HEK293T (cell line): ENCODE measurements at regions not wholly inside any gene's neighbourhood (a gene's known extent, or its start where the extent isn't known, plus 50 kb on each side); places are given as distances from the start of the nearest gene placed in this dataset.

Experiments
- ARNT ChIP-seq: fragments of 450-650 bp; IDR thresholded peaks from 2 replicates; pipeline ENCODE4 v1.6.1; 2017; ENCODE audit warnings: mild to moderate bottlenecking
- BHLHE40 ChIP-seq: fragments of 450-650 bp; IDR thresholded peaks from 2 replicates; pipeline ENCODE4 v1.6.1; 2016; ENCODE audit warnings: mild to moderate bottlenecking, moderate library complexity, borderline replicate concordance
- ELF4 ChIP-seq: fragments of 450-650 bp; IDR thresholded peaks from 2 replicates; pipeline ENCODE4 v1.6.1; 2017; ENCODE audit warnings: antibody characterized with exemption
- FOXA1 ChIP-seq: fragments of 450-650 bp; IDR thresholded peaks from 2 replicates; pipeline ENCODE4 v1.6.1; 2016; ENCODE audit warnings: mild to moderate bottlenecking
- FOXK2 ChIP-seq: fragments of 450-650 bp; IDR thresholded peaks from 2 replicates; pipeline ENCODE4 v1.6.1; 2016; ENCODE audit warnings: mild to moderate bottlenecking
- L3MBTL2 ChIP-seq: fragments of 450-650 bp; conservative IDR thresholded peaks from 2 replicates; pipeline ENCODE4 v1.6.1; 2016; ENCODE audit warnings: mild to moderate bottlenecking
- LEF1 ChIP-seq: fragments of 450-650 bp; IDR thresholded peaks from 2 replicates; pipeline ENCODE4 v1.6.1; 2017; ENCODE audit warnings: mild to moderate bottlenecking, borderline replicate concordance
- NFRKB ChIP-seq: fragments of 450-650 bp; IDR thresholded peaks from 2 replicates; pipeline ENCODE4 v1.6.1; 2016; ENCODE audit warnings: mild to moderate bottlenecking, moderate library complexity
- SUZ12 ChIP-seq: fragments of 450-650 bp; IDR thresholded peaks from 2 replicates; pipeline ENCODE4 v1.6.1; 2016; ENCODE audit warnings: mild to moderate bottlenecking
- TF ChIP-seq, protein P1 (sequence below): fragments of 450-650 bp; IDR thresholded peaks from 2 replicates; pipeline ENCODE4 v1.6.1; 2016

DNA sequence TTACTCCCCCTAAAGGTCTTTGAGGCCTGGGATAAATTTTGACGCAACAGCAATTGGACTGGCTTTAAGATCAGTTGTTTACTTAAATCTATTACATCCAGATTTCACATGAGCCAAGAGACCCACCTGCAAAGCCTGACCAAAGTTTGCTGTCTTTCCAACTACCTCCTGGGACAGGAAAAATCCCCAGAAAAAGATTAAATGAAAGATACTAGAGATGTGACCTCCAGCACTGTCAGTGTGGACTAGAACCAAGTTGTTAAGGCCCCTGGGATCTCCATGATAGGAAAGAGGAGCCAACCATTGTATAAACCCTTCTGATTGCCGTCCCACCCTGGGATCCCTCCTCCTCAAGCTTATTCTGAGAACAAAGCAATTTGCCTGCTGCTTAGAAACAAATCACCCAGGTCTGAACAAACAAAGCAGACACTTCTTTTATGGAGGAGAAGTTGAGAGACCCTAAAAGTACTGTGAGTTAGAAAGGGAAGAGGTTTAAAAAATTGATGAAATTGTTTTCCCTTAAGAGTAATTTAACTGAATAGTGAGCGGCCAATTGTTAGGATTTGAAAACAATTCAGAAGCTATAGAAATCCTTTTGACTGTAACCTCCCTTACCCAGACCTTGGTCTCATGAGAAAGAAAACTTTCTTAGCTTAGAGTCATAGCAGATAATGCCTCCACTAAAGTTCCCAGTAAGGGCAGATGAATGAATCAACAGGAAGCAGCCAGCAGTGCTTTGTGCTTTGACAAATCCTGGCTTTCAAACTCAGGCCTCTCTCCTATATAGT is 255.2 kb downstream of the TMEM167A start:
- TF ChIP-seq BHLHE40 (no peak), SUZ12 (no peak), ELF4 (no peak), FOXA1 (no peak), FOXK2 (no peak), L3MBTL2 (no peak), ARNT (no peak), NFRKB (no peak), LEF1 (no peak)
- TF ChIP-seq, protein P1, sequence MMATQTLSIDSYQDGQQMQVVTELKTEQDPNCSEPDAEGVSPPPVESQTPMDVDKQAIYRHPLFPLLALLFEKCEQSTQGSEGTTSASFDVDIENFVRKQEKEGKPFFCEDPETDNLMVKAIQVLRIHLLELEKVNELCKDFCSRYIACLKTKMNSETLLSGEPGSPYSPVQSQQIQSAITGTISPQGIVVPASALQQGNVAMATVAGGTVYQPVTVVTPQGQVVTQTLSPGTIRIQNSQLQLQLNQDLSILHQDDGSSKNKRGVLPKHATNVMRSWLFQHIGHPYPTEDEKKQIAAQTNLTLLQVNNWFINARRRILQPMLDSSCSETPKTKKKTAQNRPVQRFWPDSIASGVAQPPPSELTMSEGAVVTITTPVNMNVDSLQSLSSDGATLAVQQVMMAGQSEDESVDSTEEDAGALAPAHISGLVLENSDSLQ, result no peak
